ENCODE measurements at regions not wholly inside any gene's neighbourhood (a gene's known extent, or its start where the extent isn't known, plus 50 kb on each side); places are given as distances from the start of the nearest gene placed in this dataset.

DNA sequence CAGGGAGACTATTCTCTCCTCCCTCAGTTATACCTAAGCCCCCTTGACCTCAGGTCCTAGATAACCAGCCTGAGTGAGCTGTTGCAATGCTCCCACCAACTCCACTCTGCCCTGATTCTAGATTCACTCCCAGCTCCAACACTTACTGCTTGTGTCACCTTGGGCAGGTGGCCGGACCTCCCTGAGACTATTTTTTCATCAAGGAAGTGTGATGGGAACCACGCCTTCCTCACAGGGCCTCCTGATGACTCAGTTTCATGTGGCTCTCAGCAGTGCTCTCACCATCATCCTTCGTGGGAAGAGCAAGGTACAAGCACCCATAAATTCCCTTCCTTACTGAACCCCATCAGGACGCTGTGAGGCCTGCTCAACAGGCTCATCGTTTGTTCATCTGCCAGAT is 925.8 kb upstream of the ZNF722 start:
- no peak for TF ChIP-seq CTCF (IDR thresholded peaks at IDR 0.05; ENCODE audit: insufficient read depth, low read length, severe bottlenecking)
- DNase-seq (ENCODE audit: low read depth), result no peak
- FAIRE-seq, result no peak

DNA sequence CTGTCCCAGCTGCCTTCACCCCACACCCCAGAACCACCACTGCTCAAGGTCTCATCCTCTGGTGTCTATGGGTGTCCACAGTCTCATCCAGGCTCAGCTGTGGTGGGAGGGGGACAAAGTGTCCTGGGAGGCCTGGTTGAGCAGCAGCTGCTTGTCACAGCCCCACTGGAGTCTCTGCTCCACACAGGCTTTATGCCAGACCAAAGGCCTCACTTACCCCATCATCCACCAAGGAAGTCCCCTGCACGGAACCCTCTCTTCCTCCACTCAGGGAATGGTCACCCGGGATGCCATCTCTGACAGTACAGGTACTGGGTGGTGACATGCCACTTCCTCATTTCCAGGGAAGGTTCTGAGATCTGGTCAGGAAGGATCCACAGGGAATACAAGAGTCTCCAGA is 925.4 kb upstream of the ZNF722 start:
- no peak for TF ChIP-seq CTCF (IDR thresholded peaks at IDR 0.05; ENCODE audit: insufficient read depth, low read length, severe bottlenecking)
- H3K4me3 ChIP-seq (ENCODE audit: low read depth, low read length), result no peak overlapping the region
- no peaks in the 10 kb centered on the region for H3K36me3 ChIP-seq (ENCODE audit: control insufficient read depth, insufficient read depth, low read length)
- DNase-seq (ENCODE audit: low read depth) (no peak), FAIRE-seq (no peak)
- no peaks in the 10 kb centered on the region for H3K27me3 ChIP-seq (ENCODE audit: control insufficient read depth, insufficient read depth, low read length)

More for the DNA sequence above, 925.8 kb upstream of the ZNF722 start:
- Histone ChIP-seq H3K4me3 (ENCODE audit: low read depth, low read length) (no peak overlapping the region), H3K36me3 (ENCODE audit: control insufficient read depth, insufficient read depth, low read length) (no peaks in the 10 kb centered on the region), H3K27me3 (ENCODE audit: control insufficient read depth, insufficient read depth, low read length) (no peaks in the 10 kb centered on the region)

GRCh38 chr7:63073736-63074135 is 924.9 kb upstream of the ZNF722 start:
- Histone ChIP-seq H3K4me3 (ENCODE audit: low read depth, low read length) (no peak overlapping the region), H3K36me3 (ENCODE audit: control insufficient read depth, insufficient read depth, low read length) (no peaks in the 10 kb centered on the region), H3K27me3 (ENCODE audit: control insufficient read depth, insufficient read depth, low read length) (no peaks in the 10 kb centered on the region)
- TF ChIP-seq CTCF (IDR thresholded peaks at IDR 0.05; ENCODE audit: insufficient read depth, low read length, severe bottlenecking), result no peak
- DNase-seq (ENCODE audit: low read depth) (no peak), FAIRE-seq (no peak)

- TF ChIP-seq CTCF (IDR thresholded peaks at IDR 0.05; ENCODE audit: insufficient read depth, low read length, severe bottlenecking), result no peak
- no peaks in the 10 kb centered on the region for H3K36me3 ChIP-seq (ENCODE audit: control insufficient read depth, insufficient read depth, low read length)
- no peak for DNase-seq (ENCODE audit: low read depth)
- H3K4me3 ChIP-seq (ENCODE audit: low read depth, low read length), result no peak overlapping the region
- no peak for FAIRE-seq
- no peaks in the 10 kb centered on the region for H3K27me3 ChIP-seq (ENCODE audit: control insufficient read depth, insufficient read depth, low read length)
Measured at GRCh38 chr7:63077841-63078240, 920.8 kb upstream of the ZNF722 start.

DNA sequence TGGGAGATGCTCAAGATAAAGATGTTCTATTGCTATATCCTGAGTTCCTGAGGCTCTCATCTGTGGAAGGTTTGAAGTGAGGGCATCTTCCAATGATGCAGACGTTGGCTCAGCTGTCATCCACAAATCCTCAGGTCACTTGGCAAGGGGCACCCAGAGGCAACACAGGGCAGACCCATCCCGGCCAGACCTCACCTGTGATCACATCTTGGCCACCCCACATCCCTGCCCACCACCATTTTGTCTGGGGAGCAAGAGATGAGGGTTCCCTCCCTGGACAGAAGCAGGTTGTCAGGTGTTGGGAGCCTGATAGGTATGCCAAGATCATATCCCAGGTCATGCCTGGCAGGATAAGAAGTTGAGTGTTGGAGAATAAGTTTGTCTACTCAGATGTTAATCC is 918.2 kb upstream of the ZNF722 start:
- FAIRE-seq (no peak), DNase-seq (ENCODE audit: low read depth) (no peak)
- TF ChIP-seq CTCF (IDR thresholded peaks at IDR 0.05; ENCODE audit: insufficient read depth, low read length, severe bottlenecking), result no peak
- H3K27me3 ChIP-seq (ENCODE audit: control insufficient read depth, insufficient read depth, low read length), result no peaks in the 10 kb centered on the region
- H3K4me3 ChIP-seq (ENCODE audit: low read depth, low read length), result no peak overlapping the region
- no peaks in the 10 kb centered on the region for H3K36me3 ChIP-seq (ENCODE audit: control insufficient read depth, insufficient read depth, low read length)

DNA sequence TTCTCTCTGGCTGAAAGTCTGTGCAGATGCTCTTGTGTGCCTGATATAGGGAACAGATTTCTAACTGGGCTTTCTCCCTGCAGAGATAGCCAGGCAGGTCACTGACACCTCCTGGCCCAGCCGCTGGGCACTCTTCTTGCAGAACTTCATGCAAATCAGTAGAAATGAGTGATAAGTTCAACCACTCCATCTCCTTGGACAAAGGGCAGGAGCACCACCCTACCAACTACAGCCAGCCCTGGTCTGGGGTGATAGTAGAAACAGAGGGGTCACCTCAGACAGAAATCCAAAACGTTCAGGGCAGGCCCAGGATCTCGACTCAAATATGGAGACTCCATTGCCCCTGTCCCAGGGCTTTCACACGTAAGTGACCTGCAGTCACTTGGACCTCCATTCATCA is 917.8 kb upstream of the ZNF722 start:
- no peaks in the 10 kb centered on the region for H3K27me3 ChIP-seq (ENCODE audit: control insufficient read depth, insufficient read depth, low read length)
- no peak for TF ChIP-seq CTCF (IDR thresholded peaks at IDR 0.05; ENCODE audit: insufficient read depth, low read length, severe bottlenecking)
- FAIRE-seq (no peak), DNase-seq (ENCODE audit: low read depth) (no peak)
- H3K36me3 ChIP-seq (ENCODE audit: control insufficient read depth, insufficient read depth, low read length), result no peaks in the 10 kb centered on the region
- H3K4me3 ChIP-seq (ENCODE audit: low read depth, low read length), result no peak overlapping the region

Measured in bronchial epithelial cell (primary cell).